ENCODE measurements at regions not wholly inside any gene's neighbourhood (a gene's known extent, or its start where the extent isn't known, plus 50 kb on each side); places are given as distances from the start of the nearest gene placed in this dataset.

- TF ChIP-seq, protein P1, sequence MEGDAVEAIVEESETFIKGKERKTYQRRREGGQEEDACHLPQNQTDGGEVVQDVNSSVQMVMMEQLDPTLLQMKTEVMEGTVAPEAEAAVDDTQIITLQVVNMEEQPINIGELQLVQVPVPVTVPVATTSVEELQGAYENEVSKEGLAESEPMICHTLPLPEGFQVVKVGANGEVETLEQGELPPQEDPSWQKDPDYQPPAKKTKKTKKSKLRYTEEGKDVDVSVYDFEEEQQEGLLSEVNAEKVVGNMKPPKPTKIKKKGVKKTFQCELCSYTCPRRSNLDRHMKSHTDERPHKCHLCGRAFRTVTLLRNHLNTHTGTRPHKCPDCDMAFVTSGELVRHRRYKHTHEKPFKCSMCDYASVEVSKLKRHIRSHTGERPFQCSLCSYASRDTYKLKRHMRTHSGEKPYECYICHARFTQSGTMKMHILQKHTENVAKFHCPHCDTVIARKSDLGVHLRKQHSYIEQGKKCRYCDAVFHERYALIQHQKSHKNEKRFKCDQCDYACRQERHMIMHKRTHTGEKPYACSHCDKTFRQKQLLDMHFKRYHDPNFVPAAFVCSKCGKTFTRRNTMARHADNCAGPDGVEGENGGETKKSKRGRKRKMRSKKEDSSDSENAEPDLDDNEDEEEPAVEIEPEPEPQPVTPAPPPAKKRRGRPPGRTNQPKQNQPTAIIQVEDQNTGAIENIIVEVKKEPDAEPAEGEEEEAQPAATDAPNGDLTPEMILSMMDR (IDR thresholded peaks at IDR 0.05; ENCODE audit: insufficient read depth, low read depth, low read length): no peak
- DNase-seq (ENCODE audit: low read depth): no peak
- no peak overlapping the region for H3K4me3 ChIP-seq (ENCODE audit: low read depth, low read length)
Observed at GRCh38 chr5:24289582-24290335, 355.0 kb downstream of the CDH10 start.

DNA sequence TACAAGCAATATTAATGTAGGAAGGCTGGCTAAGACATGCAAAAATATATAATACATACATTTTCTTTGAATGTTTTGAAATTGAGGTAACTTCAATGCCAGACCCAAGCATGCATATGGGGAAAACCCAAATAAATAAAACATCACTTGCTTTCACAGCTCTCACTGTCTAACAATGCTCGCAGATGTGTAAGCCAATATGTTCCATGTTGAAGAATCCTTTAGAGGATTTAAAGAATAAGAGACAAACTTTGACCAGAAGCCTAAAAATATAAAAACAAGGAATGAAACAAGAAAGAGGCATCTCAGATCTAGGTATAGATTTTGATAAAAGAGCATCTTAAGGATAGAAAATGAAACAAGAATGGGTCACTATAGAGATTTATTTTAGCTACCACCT, 354.2 kb downstream of the CDH10 start:
- no peak for DNase-seq (ENCODE audit: low read depth)
- no peak overlapping the region for H3K4me3 ChIP-seq (ENCODE audit: low read depth, low read length)
- TF ChIP-seq, protein P1 (IDR thresholded peaks at IDR 0.05; ENCODE audit: insufficient read depth, low read depth, low read length): no peak

DNA sequence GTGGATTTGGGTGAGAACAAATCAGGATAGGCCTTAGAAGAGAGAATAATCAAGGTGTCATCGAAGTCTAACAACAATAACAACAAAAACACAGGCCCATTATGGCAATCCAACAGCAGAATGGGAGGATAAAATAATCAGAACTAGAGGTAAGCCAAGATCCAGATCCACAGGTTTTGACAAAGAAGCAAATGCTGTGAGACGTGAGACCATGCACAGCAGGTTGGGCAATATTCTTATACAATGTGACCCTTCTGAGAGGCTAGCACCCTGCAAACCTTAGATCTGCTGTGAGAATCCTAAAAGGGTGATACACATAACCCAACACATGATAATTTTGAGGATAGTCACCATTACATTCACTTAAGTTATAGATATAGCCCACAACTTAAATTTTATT, 352.9 kb downstream of the CDH10 start:
- DNase-seq (ENCODE audit: low read depth): no peak
- TF ChIP-seq, protein P1 (IDR thresholded peaks at IDR 0.05; ENCODE audit: insufficient read depth, low read depth, low read length): no peak
- no peak overlapping the region for H3K4me3 ChIP-seq (ENCODE audit: low read depth, low read length)

- TF ChIP-seq, protein P1 (IDR thresholded peaks at IDR 0.05; ENCODE audit: insufficient read depth, low read depth, low read length): no peak
Observed at GRCh38 chr5:24294333-24294732, 350.4 kb downstream of the CDH10 start.

GRCh38 chr5:24314106-24314505, 330.7 kb downstream of the CDH10 start:
- TF ChIP-seq, protein P1 (IDR thresholded peaks at IDR 0.05; ENCODE audit: insufficient read depth, low read depth, low read length): no peak
- no peak overlapping the region for H3K4me3 ChIP-seq (ENCODE audit: low read depth, low read length)
- no peak for DNase-seq (ENCODE audit: low read depth)

More at GRCh38 chr5:24294333-24294732, 350.4 kb downstream of the CDH10 start:
- DNase-seq (ENCODE audit: low read depth): no peak
- no peak overlapping the region for H3K4me3 ChIP-seq (ENCODE audit: low read depth, low read length)

DNA sequence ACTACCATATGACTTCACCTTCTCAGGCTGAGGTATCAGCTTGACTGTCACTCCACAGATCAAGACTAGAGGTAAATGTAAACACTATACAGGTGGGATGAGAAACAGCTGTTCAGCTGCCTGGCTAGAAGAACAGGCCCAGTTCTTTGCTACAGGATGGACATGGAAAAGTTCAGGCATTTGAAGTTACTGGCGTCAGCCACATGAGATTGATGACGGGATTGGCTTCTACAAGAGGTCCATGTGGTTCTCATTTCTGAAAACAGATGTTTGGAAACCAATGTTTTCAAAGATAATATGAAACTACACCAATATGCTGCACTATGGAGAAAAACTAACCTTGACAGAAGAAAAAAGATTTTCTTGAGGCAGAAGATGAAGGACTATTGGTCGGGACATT, 324.1 kb downstream of the CDH10 start:
- no peak overlapping the region for H3K4me3 ChIP-seq (ENCODE audit: low read depth, low read length)
- TF ChIP-seq, protein P1 (IDR thresholded peaks at IDR 0.05; ENCODE audit: insufficient read depth, low read depth, low read length): no peak
- no peak for DNase-seq (ENCODE audit: low read depth)

All from fibroblast of villous mesenchyme (primary cell).